ENCODE measurements at regions not wholly inside any gene's neighbourhood (a gene's known extent, or its start where the extent isn't known, plus 50 kb on each side); places are given as distances from the start of the nearest gene placed in this dataset.

- H3K27me3 ChIP-seq (replicated peaks; ENCODE audit: control insufficient read depth, insufficient read depth, low read length, poor library complexity, severe bottlenecking), result no peaks in the 10 kb centered on the region
- DNase-seq, result no peak
Measured at GRCh38 chr7:69338144-69338543, 260.1 kb upstream of the AUTS2 start.

GRCh38 chr7:69341288-69341687 is 257.0 kb upstream of the AUTS2 start:
- no peaks in the 10 kb centered on the region for H3K4me1 ChIP-seq (ENCODE audit: control insufficient read depth, insufficient read depth, low read length, poor library complexity, severe bottlenecking)
- no peak overlapping the region for H3K27ac ChIP-seq (ENCODE audit: insufficient read depth, low read length, poor library complexity, severe bottlenecking)
- no peaks in the 10 kb centered on the region for H3K27me3 ChIP-seq (replicated peaks; ENCODE audit: control insufficient read depth, insufficient read depth, low read length, poor library complexity, severe bottlenecking)
- H3K4me3 ChIP-seq (ENCODE audit: insufficient read depth, low read depth, low read length, poor library complexity, severe bottlenecking), result no peak overlapping the region
- H3K36me3 ChIP-seq (ENCODE audit: control insufficient read depth, insufficient read depth, low read length), result no peaks in the 10 kb centered on the region
- no peaks in the 10 kb centered on the region for H3K9me3 ChIP-seq (ENCODE audit: control insufficient read depth, low read length)
- no peak for DNase-seq

More at GRCh38 chr7:69338144-69338543, 260.1 kb upstream of the AUTS2 start:
- Histone ChIP-seq H3K4me3 (ENCODE audit: insufficient read depth, low read depth, low read length, poor library complexity, severe bottlenecking) (no peak overlapping the region), H3K4me1 (ENCODE audit: control insufficient read depth, insufficient read depth, low read length, poor library complexity, severe bottlenecking) (no peaks in the 10 kb centered on the region), H3K9me3 (ENCODE audit: control insufficient read depth, low read length) (no peaks in the 10 kb centered on the region), H3K36me3 (ENCODE audit: control insufficient read depth, insufficient read depth, low read length) (no peaks in the 10 kb centered on the region), H3K27ac (ENCODE audit: insufficient read depth, low read length, poor library complexity, severe bottlenecking) (no peak overlapping the region)

- no peak overlapping the region for H3K4me3 ChIP-seq (ENCODE audit: insufficient read depth, low read depth, low read length, poor library complexity, severe bottlenecking)
- no peaks in the 10 kb centered on the region for H3K9me3 ChIP-seq (ENCODE audit: control insufficient read depth, low read length)
- H3K4me1 ChIP-seq (ENCODE audit: control insufficient read depth, insufficient read depth, low read length, poor library complexity, severe bottlenecking), result no peaks in the 10 kb centered on the region
- no peaks in the 10 kb centered on the region for H3K27me3 ChIP-seq (replicated peaks; ENCODE audit: control insufficient read depth, insufficient read depth, low read length, poor library complexity, severe bottlenecking)
- H3K36me3 ChIP-seq (ENCODE audit: control insufficient read depth, insufficient read depth, low read length), result no peaks in the 10 kb centered on the region
- H3K27ac ChIP-seq (ENCODE audit: insufficient read depth, low read length, poor library complexity, severe bottlenecking), result no peak overlapping the region
- no peak for DNase-seq
Measured at GRCh38 chr7:69342154-69342884, 256.0 kb upstream of the AUTS2 start.

- H3K4me3 ChIP-seq (ENCODE audit: insufficient read depth, low read depth, low read length, poor library complexity, severe bottlenecking), result no peak overlapping the region
- DNase-seq, result no peak
- no peaks in the 10 kb centered on the region for H3K9me3 ChIP-seq (ENCODE audit: control insufficient read depth, low read length)
- H3K27me3 ChIP-seq (replicated peaks; ENCODE audit: control insufficient read depth, insufficient read depth, low read length, poor library complexity, severe bottlenecking), result no peaks in the 10 kb centered on the region
- H3K27ac ChIP-seq (ENCODE audit: insufficient read depth, low read length, poor library complexity, severe bottlenecking), result no peak overlapping the region
- H3K36me3 ChIP-seq (ENCODE audit: control insufficient read depth, insufficient read depth, low read length), result no peaks in the 10 kb centered on the region
- no peaks in the 10 kb centered on the region for H3K4me1 ChIP-seq (ENCODE audit: control insufficient read depth, insufficient read depth, low read length, poor library complexity, severe bottlenecking)
Measured at GRCh38 chr7:69349291-69349690, 249.0 kb upstream of the AUTS2 start.

- Histone ChIP-seq H3K9me3 (ENCODE audit: control insufficient read depth, low read length) (no peaks in the 10 kb centered on the region), H3K36me3 (ENCODE audit: control insufficient read depth, insufficient read depth, low read length) (no peaks in the 10 kb centered on the region), H3K4me3 (ENCODE audit: insufficient read depth, low read depth, low read length, poor library complexity, severe bottlenecking) (no peak overlapping the region), H3K27ac (ENCODE audit: insufficient read depth, low read length, poor library complexity, severe bottlenecking) (no peak overlapping the region), H3K27me3 (replicated peaks; ENCODE audit: control insufficient read depth, insufficient read depth, low read length, poor library complexity, severe bottlenecking) (no peaks in the 10 kb centered on the region), H3K4me1 (ENCODE audit: control insufficient read depth, insufficient read depth, low read length, poor library complexity, severe bottlenecking) (no peaks in the 10 kb centered on the region)
- DNase-seq, result no peak
Measured at GRCh38 chr7:69358163-69358821, 240.0 kb upstream of the AUTS2 start.

GRCh38 chr7:69359003-69359700 is 239.1 kb upstream of the AUTS2 start:
- no peak for DNase-seq
- no peaks in the 10 kb centered on the region for H3K27me3 ChIP-seq (replicated peaks; ENCODE audit: control insufficient read depth, insufficient read depth, low read length, poor library complexity, severe bottlenecking)
- no peak overlapping the region for H3K4me3 ChIP-seq (ENCODE audit: insufficient read depth, low read depth, low read length, poor library complexity, severe bottlenecking)
- no peaks in the 10 kb centered on the region for H3K36me3 ChIP-seq (ENCODE audit: control insufficient read depth, insufficient read depth, low read length)
- no peaks in the 10 kb centered on the region for H3K9me3 ChIP-seq (ENCODE audit: control insufficient read depth, low read length)
- H3K4me1 ChIP-seq (ENCODE audit: control insufficient read depth, insufficient read depth, low read length, poor library complexity, severe bottlenecking), result no peaks in the 10 kb centered on the region
- H3K27ac ChIP-seq (ENCODE audit: insufficient read depth, low read length, poor library complexity, severe bottlenecking), result no peak overlapping the region

- H3K27me3 ChIP-seq (replicated peaks; ENCODE audit: control insufficient read depth, insufficient read depth, low read length, poor library complexity, severe bottlenecking), result no peaks in the 10 kb centered on the region
- H3K4me3 ChIP-seq (ENCODE audit: insufficient read depth, low read depth, low read length, poor library complexity, severe bottlenecking), result no peak overlapping the region
- H3K36me3 ChIP-seq (ENCODE audit: control insufficient read depth, insufficient read depth, low read length), result no peaks in the 10 kb centered on the region
- H3K9me3 ChIP-seq (ENCODE audit: control insufficient read depth, low read length), result no peaks in the 10 kb centered on the region
- no peak for DNase-seq
- H3K4me1 ChIP-seq (ENCODE audit: control insufficient read depth, insufficient read depth, low read length, poor library complexity, severe bottlenecking), result no peaks in the 10 kb centered on the region
- H3K27ac ChIP-seq (ENCODE audit: insufficient read depth, low read length, poor library complexity, severe bottlenecking), result no peak overlapping the region
Measured at GRCh38 chr7:69360913-69361312, 237.4 kb upstream of the AUTS2 start.

GRCh38 chr7:69363136-69363535 is 235.1 kb upstream of the AUTS2 start:
- H3K4me3 ChIP-seq (ENCODE audit: insufficient read depth, low read depth, low read length, poor library complexity, severe bottlenecking), result no peak overlapping the region
- H3K27ac ChIP-seq (ENCODE audit: insufficient read depth, low read length, poor library complexity, severe bottlenecking), result no peak overlapping the region
- H3K4me1 ChIP-seq (ENCODE audit: control insufficient read depth, insufficient read depth, low read length, poor library complexity, severe bottlenecking), result no peaks in the 10 kb centered on the region
- no peaks in the 10 kb centered on the region for H3K9me3 ChIP-seq (ENCODE audit: control insufficient read depth, low read length)
- H3K27me3 ChIP-seq (replicated peaks; ENCODE audit: control insufficient read depth, insufficient read depth, low read length, poor library complexity, severe bottlenecking), result no peaks in the 10 kb centered on the region
- no peak for DNase-seq
- H3K36me3 ChIP-seq (ENCODE audit: control insufficient read depth, insufficient read depth, low read length), result no peaks in the 10 kb centered on the region

GRCh38 chr7:69364813-69365643 is 233.2 kb upstream of the AUTS2 start:
- Histone ChIP-seq H3K4me3 (ENCODE audit: insufficient read depth, low read depth, low read length, poor library complexity, severe bottlenecking) (no peak overlapping the region), H3K36me3 (ENCODE audit: control insufficient read depth, insufficient read depth, low read length) (no peaks in the 10 kb centered on the region)
- DNase-seq, result no peak

More at GRCh38 chr7:69364813-69365643, 233.2 kb upstream of the AUTS2 start:
- no peaks in the 10 kb centered on the region for H3K9me3 ChIP-seq (ENCODE audit: control insufficient read depth, low read length)
- no peak overlapping the region for H3K27ac ChIP-seq (ENCODE audit: insufficient read depth, low read length, poor library complexity, severe bottlenecking)
- H3K27me3 ChIP-seq (replicated peaks; ENCODE audit: control insufficient read depth, insufficient read depth, low read length, poor library complexity, severe bottlenecking), result no peaks in the 10 kb centered on the region
- no peaks in the 10 kb centered on the region for H3K4me1 ChIP-seq (ENCODE audit: control insufficient read depth, insufficient read depth, low read length, poor library complexity, severe bottlenecking)
